B cell (primary cell): ENCODE measurements at regions not wholly inside any gene's neighbourhood (a gene's known extent, or its start where the extent isn't known, plus 50 kb on each side); places are given as distances from the start of the nearest gene placed in this dataset.

Experiments used
- EZH2 ChIP-seq: IDR thresholded peaks from 2 replicates; pipeline ENCODE4 v1.6.1; 2012; ENCODE audit warnings: borderline replicate concordance, low read depth, mild to moderate bottlenecking, moderate library complexity, low read length; ENCODE audit not compliant: insufficient read depth, poor library complexity, severe bottlenecking
- TF ChIP-seq, protein P1 (sequence below): fragments of 200-600 bp; IDR thresholded peaks from one replicate; pipeline ENCODE4 v1.8.0; 2022; ENCODE audit warnings: antibody characterized with exemption, mild to moderate bottlenecking

DNA sequence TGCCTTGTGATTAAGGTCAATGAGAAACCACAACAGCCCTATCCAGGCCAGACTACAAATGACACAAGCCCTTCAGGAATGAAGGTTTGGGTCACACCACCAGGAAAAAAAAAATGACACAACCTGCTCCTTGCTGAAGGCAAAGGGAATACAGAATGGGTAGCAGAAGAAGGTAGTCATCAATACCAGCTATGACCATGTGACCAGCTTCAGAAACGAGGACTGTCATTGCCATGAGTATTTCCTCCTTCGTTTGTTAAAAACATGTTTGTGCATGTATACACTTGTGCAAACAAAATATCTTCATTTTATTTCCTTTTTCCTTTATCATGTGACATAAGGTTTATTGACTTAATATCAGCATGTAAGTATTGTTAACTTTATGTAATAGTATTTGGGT lies 226.6 kb downstream of the CDH19 start:
- no peak for TF ChIP-seq EZH2
- TF ChIP-seq, protein P1, sequence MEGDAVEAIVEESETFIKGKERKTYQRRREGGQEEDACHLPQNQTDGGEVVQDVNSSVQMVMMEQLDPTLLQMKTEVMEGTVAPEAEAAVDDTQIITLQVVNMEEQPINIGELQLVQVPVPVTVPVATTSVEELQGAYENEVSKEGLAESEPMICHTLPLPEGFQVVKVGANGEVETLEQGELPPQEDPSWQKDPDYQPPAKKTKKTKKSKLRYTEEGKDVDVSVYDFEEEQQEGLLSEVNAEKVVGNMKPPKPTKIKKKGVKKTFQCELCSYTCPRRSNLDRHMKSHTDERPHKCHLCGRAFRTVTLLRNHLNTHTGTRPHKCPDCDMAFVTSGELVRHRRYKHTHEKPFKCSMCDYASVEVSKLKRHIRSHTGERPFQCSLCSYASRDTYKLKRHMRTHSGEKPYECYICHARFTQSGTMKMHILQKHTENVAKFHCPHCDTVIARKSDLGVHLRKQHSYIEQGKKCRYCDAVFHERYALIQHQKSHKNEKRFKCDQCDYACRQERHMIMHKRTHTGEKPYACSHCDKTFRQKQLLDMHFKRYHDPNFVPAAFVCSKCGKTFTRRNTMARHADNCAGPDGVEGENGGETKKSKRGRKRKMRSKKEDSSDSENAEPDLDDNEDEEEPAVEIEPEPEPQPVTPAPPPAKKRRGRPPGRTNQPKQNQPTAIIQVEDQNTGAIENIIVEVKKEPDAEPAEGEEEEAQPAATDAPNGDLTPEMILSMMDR, result no peak
